Right lobe of liver (tissue), 4 donors: ENCODE measurements at regions not wholly inside any gene's neighbourhood (a gene's known extent, or its start where the extent isn't known, plus 50 kb on each side); places are given as distances from the start of the nearest gene placed in this dataset.

Experiments
- CTCF ChIP-seq, 4 donors: fragments of 200-600 bp in 3 of 4; fragments of 450-650 bp in 1 of 4; IDR thresholded peaks; one replicate each; pipeline versions ENCODE4 v1.5.1 to v1.8.0; 2016 to 2022; ENCODE audit warnings: antibody characterized with exemption in 4 of 4, mild to moderate bottlenecking in 2 of 4
- POLR2A ChIP-seq: fragments of 450-650 bp; IDR thresholded peaks from one replicate; pipeline ENCODE4 v1.6.1; 2017; ENCODE audit warnings: antibody characterized with exemption, mild to moderate bottlenecking
- donor health status: DM: no; HTN: no; CAD: no.
- donor health status: DM: no; HTN: no; CAD: no.
- donor health status: DM: no; HTN: yes; CAD: no.

- TF ChIP-seq POLR2A: no peak
- no peak for TF ChIP-seq CTCF (IDR thresholded peaks at IDR 0.05)
Measured at GRCh38 chr7:125125315-125125714, 195.7 kb upstream of the POT1 start.
